Mesendoderm (in vitro differentiated cells): ENCODE measurements at regions not wholly inside any gene's neighbourhood (a gene's known extent, or its start where the extent isn't known, plus 50 kb on each side); places are given as distances from the start of the nearest gene placed in this dataset.
A peak's percentile ranks its signal among the peaks of the same experiment; 100 is the strongest.

Experiments used
- DNase-seq: peaks from one replicate; pipeline ENCODE4 v3.0.0; 2013
- H2AK5ac ChIP-seq: 2 replicates; pipeline ENCODE4 v1.6.1; 2013; ENCODE audit warnings: low read length, inconsistent platforms
- H2BK120ac ChIP-seq: 2 replicates; pipeline ENCODE4 v1.6.1; 2013; ENCODE audit warnings: low read depth, mild to moderate bottlenecking, low read length, moderate library complexity, mixed read lengths
- H2BK15ac ChIP-seq: replicated peaks from 2 replicates; pipeline ENCODE4 v1.6.1; 2013; ENCODE audit warnings: low read depth, mild to moderate bottlenecking, moderate library complexity
- H2BK5ac ChIP-seq: 2 replicates; pipeline ENCODE4 v1.6.1; 2013; ENCODE audit warnings: low read length, inconsistent platforms
- H3K18ac ChIP-seq: 2 replicates; pipeline ENCODE4 v1.6.1; 2013; ENCODE audit warnings: mild to moderate bottlenecking, low read length, mixed read lengths
- H3K23ac ChIP-seq: one replicate; pipeline ENCODE4 v1.6.1; 2013; ENCODE audit warnings: low read length
- H3K27ac ChIP-seq: 2 replicates; pipeline ENCODE4 v1.5.1; 2013; ENCODE audit warnings: low read depth, mild to moderate bottlenecking, inconsistent platforms, low read length, moderate library complexity
- H3K27me3 ChIP-seq: 2 replicates; pipeline ENCODE4 v1.6.1; 2013; ENCODE audit warnings: low read length, control low read depth, mild to moderate bottlenecking, inconsistent platforms; ENCODE audit not compliant: insufficient read depth, poor library complexity
- H3K36me3 ChIP-seq: 2 replicates; pipeline ENCODE4 v1.6.1; 2013; ENCODE audit warnings: low read length, inconsistent platforms; ENCODE audit not compliant: control insufficient read depth, insufficient read depth
- H3K4ac ChIP-seq: one replicate; pipeline ENCODE4 v1.6.1; 2013; ENCODE audit warnings: low read depth, mild to moderate bottlenecking, low read length, moderate library complexity
- H3K4me1 ChIP-seq: 2 replicates; pipeline ENCODE4 v1.6.1; 2013; ENCODE audit warnings: low read depth, low read length, inconsistent platforms; ENCODE audit not compliant: control insufficient read depth
- H3K4me2 ChIP-seq: 2 replicates; pipeline ENCODE4 v1.6.1; 2013; ENCODE audit warnings: low read length
- H3K4me3 ChIP-seq: 2 replicates; pipeline ENCODE4 v1.5.1; 2013; ENCODE audit warnings: mild to moderate bottlenecking, low read length
- H3K56ac ChIP-seq: one replicate; pipeline ENCODE4 v1.6.1; 2013; ENCODE audit warnings: low read length
- H3K79me1 ChIP-seq: 2 replicates; pipeline ENCODE4 v1.6.1; 2013; ENCODE audit warnings: low read length, inconsistent platforms
- H3K79me2 ChIP-seq: 2 replicates; pipeline ENCODE4 v1.6.1; 2013; ENCODE audit warnings: mild to moderate bottlenecking, low read length; ENCODE audit not compliant: control insufficient read depth, insufficient read depth
- H3K9ac ChIP-seq: 2 replicates; pipeline ENCODE4 v1.6.1; 2013; ENCODE audit warnings: low read length, inconsistent platforms
- H4K5ac ChIP-seq: one replicate; pipeline ENCODE4 v1.6.1; 2013; ENCODE audit warnings: low read length
- H4K8ac ChIP-seq: one replicate; pipeline ENCODE4 v1.6.1; 2013; ENCODE audit warnings: low read depth, mild to moderate bottlenecking, control low read depth, low read length, moderate library complexity
- WGBS: extraction: QIAGEN DNeasy Blood & Tissue Kit; methylation state at CpG from one replicate; pipeline ENCODE4 v1.1.7; 2013; ENCODE audit warnings: low lambda C conversion rate, missing lambda C conversion rate; ENCODE audit not compliant: insufficient coverage; ENCODE audit errors: extremely low coverage; 5-methylcytosine and 5-hydroxymethylcytosine counted together

DNA sequence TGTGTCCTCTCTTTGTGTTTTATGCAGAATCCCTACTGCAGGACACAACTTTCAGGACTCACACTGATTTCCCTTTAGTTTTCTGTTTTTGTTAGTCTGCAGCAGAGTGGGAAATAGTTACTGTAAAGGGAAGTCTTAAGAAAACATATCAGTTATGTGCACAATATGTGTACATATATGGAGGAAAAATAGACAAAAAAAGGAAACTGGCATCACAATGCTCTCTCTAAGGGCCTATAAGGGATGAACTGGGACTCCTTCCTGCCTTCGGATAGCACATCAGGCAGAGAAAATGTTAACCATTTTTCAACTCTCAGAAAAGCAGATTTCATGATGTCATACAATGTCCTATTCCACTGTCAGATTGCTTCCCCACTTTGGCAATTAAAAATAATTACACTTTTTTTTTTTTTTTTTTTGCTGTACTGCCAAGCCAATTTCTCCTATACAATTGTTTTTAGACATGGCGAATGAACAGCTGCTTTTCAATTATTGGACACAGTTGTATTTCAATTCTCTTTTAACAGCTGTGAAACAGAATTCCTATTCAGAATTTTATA lies 112.5 kb upstream of the KCNJ16 start:
- H3K56ac ChIP-seq = no peak overlapping the region
- H4K8ac ChIP-seq = no peak overlapping the region
- no peak overlapping the region for H4K5ac ChIP-seq
- no peaks in the 10 kb centered on the region for H3K79me2 ChIP-seq
- H3K27me3 ChIP-seq = no peaks in the 10 kb centered on the region
- H2AK5ac ChIP-seq = no peak overlapping the region
- H3K36me3 ChIP-seq = no peaks in the 10 kb centered on the region
- no peak overlapping the region for H3K4me3 ChIP-seq
- H3K4me1 ChIP-seq = no peaks in the 10 kb centered on the region
- H2BK5ac ChIP-seq = no peak overlapping the region
- no peak overlapping the region for H3K23ac ChIP-seq
- H3K18ac ChIP-seq = no peak overlapping the region
- no peaks in the 10 kb centered on the region for H3K79me1 ChIP-seq
- H3K9ac ChIP-seq = no peak overlapping the region
- no peak overlapping the region for H3K4me2 ChIP-seq
- H3K27ac ChIP-seq = no peak overlapping the region
- WGBS = no CpG with 5 or more reads among the region's 2 CpGs
- no peak for DNase-seq
- no peak overlapping the region for H3K4ac ChIP-seq
- H2BK15ac ChIP-seq = no peak overlapping the region
- no peak overlapping the region for H2BK120ac ChIP-seq

DNA sequence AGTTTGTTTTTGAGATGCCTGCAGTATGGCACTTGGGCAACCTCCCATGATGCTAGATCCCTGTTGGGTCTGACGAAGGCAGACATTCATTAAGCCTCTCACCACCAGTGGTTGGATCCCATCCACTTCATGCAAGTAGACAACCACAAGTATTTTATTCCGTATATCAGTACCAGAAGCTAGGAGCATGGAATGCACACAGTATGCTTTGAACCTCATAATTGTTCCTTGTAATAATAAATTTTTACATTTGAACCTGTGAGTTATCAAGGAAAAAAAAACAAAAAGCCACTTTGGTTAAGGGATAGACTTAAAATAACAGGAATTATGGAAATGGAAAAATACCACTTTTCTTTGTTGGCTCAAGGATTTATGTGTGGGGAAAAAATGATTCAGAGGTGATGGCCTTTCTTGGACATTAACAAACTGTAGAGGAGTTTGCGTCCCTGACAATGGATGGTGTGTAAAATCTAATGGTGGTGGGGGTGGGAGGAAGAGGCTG lies 107.1 kb upstream of the KCNJ16 start:
- Histone ChIP-seq H3K4me1 (no peaks in the 10 kb centered on the region), H2AK5ac (no peak overlapping the region), H3K27me3 (no peaks in the 10 kb centered on the region), H3K79me1 (no peaks in the 10 kb centered on the region), H3K18ac (no peak overlapping the region), H3K9ac (no peak overlapping the region), H3K23ac (no peak overlapping the region), H3K4ac (no peak overlapping the region), H2BK120ac (no peak overlapping the region), H2BK15ac (no peak overlapping the region), H3K56ac (no peak overlapping the region), H4K5ac (no peak overlapping the region), H2BK5ac (no peak overlapping the region), H4K8ac (no peak overlapping the region), H3K79me2 (no peaks in the 10 kb centered on the region), H3K4me2 (no peak overlapping the region), H3K36me3 (no peaks in the 10 kb centered on the region), H3K27ac (no peak overlapping the region), H3K4me3 (no peak overlapping the region)
- no peak for DNase-seq
- no CpG with 5 or more reads among the region's 3 CpGs for WGBS

DNA sequence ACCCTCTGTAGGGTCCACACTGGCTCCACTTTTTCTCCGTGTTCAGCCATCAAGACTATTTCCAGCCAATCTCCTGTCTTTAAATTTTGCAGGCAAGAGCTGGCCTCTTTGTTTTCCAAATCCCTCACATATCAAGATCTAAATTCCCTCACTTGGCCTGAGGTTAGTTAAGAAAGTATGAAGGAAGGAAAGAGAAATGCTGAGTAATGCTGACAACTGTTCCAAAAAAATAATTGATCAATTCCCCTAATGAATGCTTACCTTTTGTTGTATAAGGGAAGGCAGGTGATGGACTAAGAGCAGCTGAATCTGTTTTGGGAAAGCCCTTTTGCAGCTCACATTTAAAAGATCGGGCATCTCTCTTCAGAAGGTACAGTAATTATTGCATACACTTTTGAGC lies 105.1 kb upstream of the KCNJ16 start:
- Histone ChIP-seq H3K79me2 (no peaks in the 10 kb centered on the region), H2BK15ac (no peak overlapping the region), H3K9ac (no peak overlapping the region), H3K4me2 (no peak overlapping the region), H3K23ac (no peak overlapping the region), H3K27ac (no peak overlapping the region), H3K4me3 (no peak overlapping the region), H3K56ac (no peak overlapping the region), H3K27me3 (no peaks in the 10 kb centered on the region), H3K36me3 (no peaks in the 10 kb centered on the region), H2BK120ac (no peak overlapping the region), H2BK5ac (no peak overlapping the region), H3K4me1 (no peaks in the 10 kb centered on the region), H3K4ac (no peak overlapping the region), H3K79me1 (no peaks in the 10 kb centered on the region), H4K5ac (no peak overlapping the region), H4K8ac (no peak overlapping the region), H2AK5ac (no peak overlapping the region), H3K18ac (no peak overlapping the region)
- peak; percentile 16 for DNase-seq
- WGBS = no CpG with 5 or more reads among the region's 2 CpGs

DNA sequence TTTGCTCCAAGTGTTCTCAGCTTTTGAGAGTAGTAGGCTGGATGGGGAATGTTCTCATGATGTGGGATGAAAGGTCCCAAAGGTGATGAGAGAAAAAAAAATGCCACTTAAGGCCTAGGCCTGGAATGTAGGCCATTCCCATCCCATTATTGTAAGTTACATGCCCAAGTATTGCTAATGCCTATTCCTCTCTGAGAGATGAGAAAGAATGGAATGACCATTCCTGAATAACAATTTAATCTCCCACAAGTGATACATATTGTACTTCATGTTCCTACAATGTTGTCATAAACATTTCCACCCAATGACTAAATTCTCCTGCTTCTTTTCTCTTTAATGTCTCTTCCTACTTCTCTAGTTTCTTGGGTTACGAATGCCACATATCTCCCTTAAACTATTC lies 102.8 kb upstream of the KCNJ16 start:
- H3K36me3 ChIP-seq = no peaks in the 10 kb centered on the region
- no peak for DNase-seq
- no peak overlapping the region for H3K4ac ChIP-seq
- H2BK15ac ChIP-seq = no peak overlapping the region
- no peaks in the 10 kb centered on the region for H3K79me2 ChIP-seq
- no peaks in the 10 kb centered on the region for H3K27me3 ChIP-seq
- no peak overlapping the region for H2BK120ac ChIP-seq
- H2BK5ac ChIP-seq = no peak overlapping the region
- no peaks in the 10 kb centered on the region for H3K4me1 ChIP-seq
- no peak overlapping the region for H3K4me3 ChIP-seq
- no CpG with 5 or more reads among the region's 1 CpG for WGBS
- H3K18ac ChIP-seq = no peak overlapping the region
- no peak overlapping the region for H3K23ac ChIP-seq
- H3K79me1 ChIP-seq = no peaks in the 10 kb centered on the region
- no peak overlapping the region for H3K27ac ChIP-seq
- no peak overlapping the region for H3K4me2 ChIP-seq
- H2AK5ac ChIP-seq = no peak overlapping the region
- no peak overlapping the region for H3K9ac ChIP-seq
- H3K56ac ChIP-seq = no peak overlapping the region
- no peak overlapping the region for H4K5ac ChIP-seq
- H4K8ac ChIP-seq = no peak overlapping the region

DNA sequence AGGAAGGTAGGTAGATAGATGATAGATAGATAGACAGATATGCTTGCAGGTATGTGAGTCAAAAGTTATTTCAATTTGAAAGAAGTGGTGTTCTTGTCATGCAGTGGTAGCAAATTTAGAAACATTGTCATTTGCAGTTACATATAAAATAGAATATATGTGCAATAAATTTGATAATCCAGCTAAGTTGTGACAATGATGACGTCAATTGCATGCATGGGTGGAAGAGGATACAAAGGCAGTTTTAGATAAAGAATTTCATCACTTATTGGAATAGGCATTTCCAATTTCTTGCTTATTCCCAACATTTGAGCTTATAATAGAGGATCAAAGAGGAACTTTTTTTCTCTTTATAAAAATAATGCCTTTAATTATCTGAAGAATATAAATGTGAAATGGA lies 99.2 kb upstream of the KCNJ16 start:
- Histone ChIP-seq H3K9ac (no peak overlapping the region), H3K27me3 (no peaks in the 10 kb centered on the region), H3K56ac (no peak overlapping the region), H4K5ac (no peak overlapping the region), H2AK5ac (no peak overlapping the region), H3K27ac (no peak overlapping the region), H3K79me1 (no peaks in the 10 kb centered on the region), H3K18ac (no peak overlapping the region), H2BK5ac (no peak overlapping the region), H3K23ac (no peak overlapping the region), H3K4me2 (no peak overlapping the region), H3K4ac (no peak overlapping the region), H3K4me3 (no peak overlapping the region), H2BK120ac (no peak overlapping the region), H3K4me1 (no peaks in the 10 kb centered on the region), H3K36me3 (no peaks in the 10 kb centered on the region), H2BK15ac (no peak overlapping the region), H3K79me2 (no peaks in the 10 kb centered on the region), H4K8ac (no peak overlapping the region)
- no CpG with 5 or more reads among the region's 1 CpG for WGBS
- no peak for DNase-seq

GRCh38 chr17:69978056-69978646 lies 96.9 kb upstream of the KCNJ16 start:
- H3K9ac ChIP-seq = no peak overlapping the region
- H2BK120ac ChIP-seq = no peak overlapping the region
- H3K4me1 ChIP-seq = no peaks in the 10 kb centered on the region
- WGBS = no CpG with 5 or more reads among the region's 1 CpG
- H3K27me3 ChIP-seq = no peaks in the 10 kb centered on the region
- H3K4me2 ChIP-seq = no peak overlapping the region
- H3K4me3 ChIP-seq = no peak overlapping the region
- no peak overlapping the region for H4K8ac ChIP-seq
- no peak overlapping the region for H2AK5ac ChIP-seq
- H3K4ac ChIP-seq = no peak overlapping the region
- no peaks in the 10 kb centered on the region for H3K36me3 ChIP-seq
- H3K18ac ChIP-seq = no peak overlapping the region
- no peaks in the 10 kb centered on the region for H3K79me1 ChIP-seq
- no peak overlapping the region for H2BK5ac ChIP-seq
- H4K5ac ChIP-seq = no peak overlapping the region
- H2BK15ac ChIP-seq = no peak overlapping the region
- no peak overlapping the region for H3K27ac ChIP-seq
- no peak overlapping the region for H3K23ac ChIP-seq
- DNase-seq = no peak
- no peaks in the 10 kb centered on the region for H3K79me2 ChIP-seq
- H3K56ac ChIP-seq = no peak overlapping the region
